GM18502 (cell line): ENCODE measurements at regions not wholly inside any gene's neighbourhood (a gene's known extent, or its start where the extent isn't known, plus 50 kb on each side); places are given as distances from the start of the nearest gene placed in this dataset.
A peak's percentile ranks its signal among the peaks of the same experiment; 100 is the strongest.

Experiments
- ATAC-seq: cut with Tn5 transposase; IDR thresholded peaks from one replicate; pipeline ENCODE4 v1.9.1; 2021; ENCODE audit warnings: mild to moderate bottlenecking; ENCODE audit not compliant: unreplicated experiment, poor library complexity

DNA sequence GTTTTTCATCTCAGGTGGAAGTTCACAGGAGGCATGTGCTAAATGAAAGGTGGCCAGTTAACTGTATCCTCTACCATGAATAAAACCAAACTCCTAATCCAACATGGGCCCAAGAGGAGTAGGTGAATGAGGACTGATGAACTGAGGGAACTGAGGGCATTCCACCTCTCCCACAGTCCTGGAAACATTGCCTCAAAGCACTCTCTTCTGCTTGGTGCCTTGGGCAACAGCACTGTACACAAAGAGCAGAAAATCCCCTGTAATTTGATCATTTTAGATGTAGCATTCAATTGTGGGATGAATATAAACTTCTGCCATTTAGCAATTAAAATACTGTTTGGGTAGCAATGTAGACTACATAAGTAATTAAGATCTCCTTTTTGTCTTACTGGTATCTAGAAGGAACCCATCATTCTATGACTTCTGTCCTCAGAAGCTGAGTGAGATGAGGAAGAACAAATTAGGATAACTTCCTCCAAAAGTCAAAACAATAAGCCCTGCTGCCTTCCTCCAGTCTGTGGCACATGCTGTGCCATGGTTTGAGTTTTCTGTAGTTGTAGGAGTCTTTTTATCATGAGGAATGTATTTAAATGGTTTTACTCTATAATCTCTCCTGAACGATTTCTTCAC, 86.7 kb upstream of the ZEB2 start:
- no peak for ATAC-seq

DNA sequence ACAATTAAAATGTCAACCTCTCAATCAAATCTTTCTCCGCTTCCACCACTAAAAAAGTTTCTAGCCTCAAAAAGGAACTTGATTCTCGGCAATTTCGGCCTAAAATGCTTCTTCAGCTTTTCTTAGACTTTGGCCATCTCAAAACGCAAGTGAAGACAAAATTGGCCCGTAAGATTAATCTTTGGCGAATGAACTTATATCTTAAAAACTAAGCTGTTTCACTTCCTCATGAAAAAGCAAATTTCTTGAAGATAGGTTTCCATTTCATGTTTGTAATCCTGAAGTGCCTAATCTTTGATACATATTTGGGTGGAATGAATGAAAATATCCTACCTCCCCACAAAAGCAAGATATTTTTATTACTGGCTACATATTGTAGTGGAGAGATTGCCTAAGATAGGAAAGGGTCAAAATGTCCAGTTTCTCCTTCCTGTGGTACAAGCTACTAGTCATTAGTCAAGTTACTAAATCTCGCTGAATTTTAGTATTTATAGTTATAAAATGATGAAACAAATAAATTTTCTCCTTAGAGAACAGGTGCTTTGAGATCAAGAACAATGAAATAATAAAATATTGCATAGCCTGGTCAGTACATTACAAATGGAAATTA, 85.4 kb upstream of the ZEB2 start:
- no peak for ATAC-seq

- ATAC-seq = no peak
These were observed 83.4 kb upstream of the ZEB2 start for GRCh38 chr2:144603334-144603733.

GRCh38 chr2:144598906-144599305, 79.0 kb upstream of the ZEB2 start:
- no peak for ATAC-seq

GRCh38 chr2:144597894-144598593, 78.1 kb upstream of the ZEB2 start:
- no peak for ATAC-seq

GRCh38 chr2:144597388-144597787, 77.5 kb upstream of the ZEB2 start:
- ATAC-seq = no peak

GRCh38 chr2:144596073-144596871, 76.4 kb upstream of the ZEB2 start:
- peak; percentile 88 for ATAC-seq

GRCh38 chr2:144595686-144596072, 75.8 kb upstream of the ZEB2 start:
- peak; percentile 49 for ATAC-seq

- no peak for ATAC-seq
These were observed 75.4 kb upstream of the ZEB2 start for GRCh38 chr2:144595279-144595678.

DNA sequence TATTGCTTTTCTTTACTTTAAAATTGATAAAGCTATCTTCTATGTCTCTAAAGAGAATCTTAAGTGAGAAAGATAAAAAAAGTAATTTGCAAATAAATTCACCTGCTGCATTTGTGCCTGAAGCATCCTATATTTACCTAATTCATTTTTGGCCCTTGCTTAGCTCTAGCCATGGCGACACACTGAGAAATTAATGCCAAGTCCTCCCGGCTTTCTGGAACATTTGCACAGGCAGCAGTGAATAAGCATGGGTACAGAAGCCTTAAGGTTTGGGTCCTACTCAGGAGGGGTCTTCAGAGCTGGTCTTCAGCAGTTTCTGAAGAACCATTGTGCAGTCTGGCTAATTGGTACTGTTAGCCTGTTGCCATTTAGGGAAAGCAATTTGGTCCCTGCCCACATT, 73.9 kb upstream of the ZEB2 start:
- no peak for ATAC-seq

GRCh38 chr2:144592500-144593256, 72.8 kb upstream of the ZEB2 start:
- ATAC-seq = no peak

DNA sequence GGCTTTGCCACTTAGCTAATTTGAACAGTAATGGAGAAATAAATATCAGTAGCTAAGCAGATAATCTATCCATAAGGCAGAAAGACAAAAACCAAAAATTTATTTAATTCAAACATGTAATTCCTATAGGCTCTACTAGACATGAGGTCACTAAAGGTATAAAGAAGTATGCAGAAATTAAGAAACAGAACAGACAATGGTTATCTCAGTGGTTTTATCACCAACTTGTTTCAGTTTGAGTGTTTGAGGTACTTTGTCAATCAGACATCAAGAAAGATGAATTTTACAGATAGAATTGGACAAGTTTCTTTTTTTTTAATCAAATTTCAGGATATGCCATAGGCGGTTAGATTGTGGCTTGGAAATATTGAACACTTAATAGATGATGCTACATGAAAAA, 67.4 kb upstream of the ZEB2 start:
- no peak for ATAC-seq

DNA sequence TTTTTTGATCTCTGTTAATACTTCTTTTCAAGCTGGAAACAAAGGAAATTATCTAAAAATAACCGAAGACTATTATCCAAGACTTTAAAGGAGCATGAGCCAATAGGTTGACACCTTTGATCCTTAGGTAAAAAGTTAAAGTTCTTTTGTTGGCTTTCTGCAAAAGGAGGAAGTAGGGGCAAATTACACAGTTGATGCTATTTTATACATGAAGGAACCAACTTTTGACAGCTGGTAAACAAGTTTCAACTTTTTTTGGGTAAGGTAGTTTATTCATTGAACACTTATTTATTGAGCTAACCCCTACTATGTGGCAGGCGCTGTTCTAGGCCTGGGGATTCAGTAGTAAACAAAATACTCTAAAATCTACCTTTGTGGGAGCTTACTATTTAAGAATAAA, 66.6 kb upstream of the ZEB2 start:
- ATAC-seq = no peak

DNA sequence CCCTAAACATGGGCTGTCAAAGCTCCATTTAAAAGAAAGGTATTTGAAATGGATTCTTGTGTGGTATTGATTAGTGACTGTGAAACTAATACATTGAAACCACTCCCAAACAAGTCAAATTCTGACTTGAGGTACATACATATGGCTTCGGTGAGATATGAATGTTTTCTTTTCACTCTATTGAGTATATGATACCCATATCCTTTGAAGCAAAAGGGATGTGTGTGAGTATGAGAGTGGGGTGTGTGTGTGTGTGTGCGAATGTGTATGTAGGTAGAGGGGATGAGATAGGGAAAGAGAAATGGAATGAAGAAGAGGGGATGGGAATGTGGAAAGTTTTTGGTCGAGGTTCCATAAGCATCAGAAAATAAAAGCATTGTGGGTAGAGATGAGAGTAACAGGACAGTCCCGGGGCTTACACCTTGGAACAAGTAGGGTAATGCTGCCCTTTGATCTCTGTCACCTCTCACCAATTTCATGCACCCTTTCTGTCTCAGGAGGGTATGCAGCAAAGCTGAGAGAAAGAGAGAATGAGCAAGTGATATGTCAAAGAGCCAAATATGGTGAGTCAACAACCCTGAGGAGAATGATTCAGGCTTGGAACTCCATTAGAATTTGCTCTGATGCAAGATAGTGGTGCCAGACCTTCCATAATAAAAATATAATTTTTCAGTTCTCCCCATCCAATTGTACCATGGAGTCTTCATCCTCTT, 64.0 kb upstream of the ZEB2 start:
- ATAC-seq = no peak

- no peak for ATAC-seq
These were observed 63.4 kb upstream of the ZEB2 start for GRCh38 chr2:144583381-144583729.

DNA sequence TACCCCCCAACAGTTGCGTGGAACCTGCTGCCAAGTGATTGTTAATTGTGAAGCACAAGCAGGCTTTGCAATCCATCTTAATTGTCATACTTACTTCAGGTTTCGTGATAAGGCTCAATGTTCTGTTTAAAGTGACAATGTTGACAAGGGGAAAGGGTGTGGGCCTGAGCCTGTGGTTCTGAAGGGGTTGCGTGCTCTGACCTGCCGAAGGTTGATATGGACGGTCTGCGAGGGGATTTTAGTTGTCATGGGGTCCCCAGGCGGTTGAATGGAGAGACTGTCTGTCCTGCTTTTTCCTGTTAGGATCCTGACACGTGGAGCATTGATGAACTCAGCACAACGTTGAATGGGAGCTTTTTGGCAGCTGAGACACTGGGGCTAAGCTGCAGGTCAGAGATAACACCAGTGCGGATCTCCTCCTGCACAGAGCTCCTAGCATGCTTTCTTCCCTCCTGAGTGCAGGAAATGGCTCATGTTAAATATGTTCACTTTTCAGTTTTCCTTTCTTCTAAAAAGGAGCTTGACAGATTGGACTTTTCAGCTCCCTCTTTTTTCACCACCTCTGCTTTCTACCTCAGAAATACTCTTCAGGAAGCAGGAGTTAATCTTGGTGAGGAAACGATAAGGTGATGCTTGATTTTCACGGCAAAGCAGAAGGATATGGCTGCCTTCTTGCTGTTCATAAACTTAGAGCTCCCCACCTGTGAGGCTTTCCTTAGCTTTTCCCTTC, 62.9 kb upstream of the ZEB2 start:
- no peak for ATAC-seq

DNA sequence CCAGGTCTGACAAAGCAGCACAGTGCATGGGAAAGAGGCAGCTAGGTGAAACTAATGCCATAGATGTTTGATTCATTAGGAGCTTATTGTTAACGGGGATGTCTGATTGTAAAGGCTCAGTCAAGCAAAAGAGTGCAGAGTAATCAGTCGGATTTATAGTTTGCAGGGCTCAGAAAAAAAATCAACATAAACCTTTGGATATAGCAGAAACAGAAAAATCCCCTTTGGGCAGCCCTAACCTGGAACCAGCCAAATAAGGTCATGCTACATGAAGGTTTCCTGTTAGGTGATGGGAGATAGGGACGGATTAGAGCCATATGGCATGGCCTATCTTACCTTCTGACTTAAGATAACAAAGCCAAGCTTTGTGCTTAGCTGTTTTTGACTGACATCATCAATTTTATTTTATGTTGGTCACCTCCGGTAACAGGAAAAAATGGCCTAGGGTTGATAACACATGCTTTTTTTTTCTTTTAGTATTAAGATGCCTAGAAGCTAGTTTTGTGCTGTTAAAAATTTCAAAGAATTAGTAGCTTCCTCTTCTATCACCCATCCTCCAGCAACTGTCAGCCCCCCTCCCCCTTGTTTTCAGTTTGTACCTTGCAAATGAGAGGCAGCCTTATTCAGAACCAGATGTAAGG, 60.7 kb upstream of the ZEB2 start:
- no peak for ATAC-seq

DNA sequence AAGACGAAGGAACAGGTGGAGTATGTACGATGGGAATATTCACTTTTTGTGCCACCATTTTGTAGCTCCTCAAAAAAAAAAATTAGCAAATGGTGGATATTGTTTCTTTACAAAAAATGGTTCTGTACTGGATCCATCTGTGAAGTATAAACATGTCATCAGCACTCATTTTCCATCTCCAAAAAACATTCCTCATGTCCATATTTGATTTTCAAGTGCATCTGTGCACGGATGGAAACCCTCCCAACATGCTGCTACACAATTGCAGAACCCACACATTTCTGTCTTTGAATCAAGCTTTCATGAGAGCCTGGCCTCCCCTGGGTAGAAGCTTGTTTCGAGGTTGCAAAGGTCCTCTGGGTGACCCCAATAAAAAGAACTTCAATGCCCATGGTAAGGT, 59.6 kb upstream of the ZEB2 start:
- ATAC-seq = no peak

DNA sequence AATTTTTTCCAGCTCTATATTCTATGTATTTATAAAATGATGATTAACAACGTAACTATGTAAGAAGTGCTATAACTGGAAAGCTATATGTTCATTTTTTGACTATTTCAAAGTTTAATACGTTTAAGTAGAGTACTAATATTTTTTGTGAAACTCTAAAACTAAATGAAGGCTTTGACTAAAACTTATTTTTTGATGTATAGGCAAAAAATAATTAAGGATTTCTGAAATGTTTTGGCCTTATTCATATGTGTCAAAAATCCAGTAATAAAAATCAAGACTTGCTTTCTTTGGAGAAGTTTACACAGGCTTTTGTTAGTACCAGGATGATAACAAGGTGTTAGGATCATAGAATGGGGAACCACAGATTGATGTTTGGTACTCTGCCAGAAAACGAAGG, 58.2 kb upstream of the ZEB2 start:
- no peak for ATAC-seq
